B cell (primary cell): ENCODE measurements at regions not wholly inside any gene's neighbourhood (a gene's known extent, or its start where the extent isn't known, plus 50 kb on each side); places are given as distances from the start of the nearest gene placed in this dataset.

Experiments
- ATAC-seq: fragments of 200-7000 bp; cut with Tn5 transposase; one replicate; pipeline ENCODE4 v1.10.0; 2021; ENCODE audit warnings: low read depth, mild to moderate bottlenecking, moderate number of reproducible peaks, moderate library complexity
- CTCF ChIA-PET: fragments of 350-600 bp; sonication (Branson Sonifier 250); formaldehyde crosslinking; loops from one replicate; lab custom pipeline; 2021; ENCODE audit warnings: antibody characterized with exemption, inconsistent platforms; lab: Charles Lee
- POLR2A ChIA-PET: fragments of 350-600 bp; sonication (Branson Sonifier 250); formaldehyde crosslinking; loops from one replicate; lab custom pipeline; 2021; ENCODE audit warnings: antibody characterized with exemption; lab: Charles Lee
- DNase-seq: peaks from one replicate; pipeline ENCODE4 v3.0.0; 2013
- H2AFZ ChIP-seq: 2 replicates; pipeline ENCODE4 v1.6.1; 2012; ENCODE audit warnings: mild to moderate bottlenecking, low read depth, low read length; ENCODE audit not compliant: insufficient read depth, poor library complexity, severe bottlenecking
- H3K27ac ChIP-seq, 2 donors: 1 replicate in 1 of 2; 2 replicates in 1 of 2; pipeline ENCODE4 v1.5.1; 2012 to 2013; ENCODE audit warnings: low read length in 2 of 2, mild to moderate bottlenecking in 2 of 2, moderate library complexity in 1 of 2
- H3K27me3 ChIP-seq, 4 experiments: fragments of 200-600 bp in 1 of 4; sonication (generic) in 1 of 4; replicated peaks in 1 of 4; 1 replicate in 2 of 4; 2 replicates in 2 of 4; pipeline versions ENCODE4 v1.6.1 to v1.7.0; 2013 to 2016; ENCODE audit warnings: low read length in 3 of 4, mild to moderate bottlenecking in 2 of 4, mixed read lengths in 1 of 4, moderate library complexity in 1 of 4; ENCODE audit not compliant: insufficient read depth in 4 of 4, control insufficient read depth in 3 of 4; ENCODE audit errors: control extremely low read depth in 1 of 4
- H3K36me3 ChIP-seq, 2 experiments: replicated peaks in 1 of 2; 1 replicate in 1 of 2; 2 replicates in 1 of 2; pipeline versions ENCODE4 v1.6.1 to v1.7.1; 2013; ENCODE audit warnings: low read length in 1 of 2; ENCODE audit not compliant: insufficient read depth in 2 of 2, control insufficient read depth in 1 of 2; ENCODE audit errors: control extremely low read depth in 1 of 2, extremely low read depth in 1 of 2
- H3K4me1 ChIP-seq, 2 donors: fragments of 200-600 bp in 1 of 2; sonication (generic) in 1 of 2; 1 replicate in 1 of 2; 2 replicates in 1 of 2; pipeline versions ENCODE4 v1.5.1 to v1.6.1; 2013 to 2017; ENCODE audit warnings: low read length in 2 of 2; ENCODE audit not compliant: control insufficient read depth in 2 of 2, insufficient read depth in 2 of 2
- H3K4me2 ChIP-seq: replicated peaks from 2 replicates; pipeline ENCODE3; 2012; ENCODE audit warnings: mild to moderate bottlenecking, low read depth, low read length; ENCODE audit not compliant: poor library complexity, severe bottlenecking
- H3K4me3 ChIP-seq, 5 experiments: fragments of 200-600 bp in 1 of 5; sonication (generic) in 1 of 5; 1 replicate in 3 of 5; 2 replicates in 2 of 5; pipeline versions ENCODE4 v1.5.1 to v1.7.0; 2011 to 2016; ENCODE audit warnings: low read length in 4 of 5, mild to moderate bottlenecking in 4 of 5, low read depth in 2 of 5, control low read depth in 1 of 5, moderate library complexity in 1 of 5; ENCODE audit not compliant: insufficient read depth in 1 of 5; ENCODE audit errors: control extremely low read depth in 1 of 5, extremely low read depth in 1 of 5
- H3K79me2 ChIP-seq: fragments of 200-600 bp; sonication (generic); one replicate; pipeline ENCODE4 v1.6.0; 2016; ENCODE audit warnings: low read length; ENCODE audit not compliant: control insufficient read depth, insufficient read depth
- H3K9ac ChIP-seq: fragments of 200-600 bp; sonication (generic); 2 replicates; pipeline ENCODE4 v1.6.1; 2017; ENCODE audit warnings: mild to moderate bottlenecking, low read length, moderate library complexity
- H3K9me3 ChIP-seq, 3 donors: one replicate each; pipeline versions ENCODE4 v1.6.1 to v1.7.1; 2013; ENCODE audit warnings: low read length in 2 of 3; ENCODE audit not compliant: control insufficient read depth in 2 of 3, insufficient read depth in 1 of 3; ENCODE audit errors: control extremely low read depth in 1 of 3
- H4K20me1 ChIP-seq: 2 replicates; pipeline ENCODE4 v1.6.0; 2012; ENCODE audit warnings: mild to moderate bottlenecking, low read length; ENCODE audit not compliant: insufficient read depth, control insufficient read depth, poor library complexity, severe bottlenecking
- H3K27ac Mint-ChIP-seq: one replicate; pipeline ENCODE4 v1.8.0; 2021; ENCODE audit warnings: mixed read lengths
- H3K27me3 Mint-ChIP-seq: one replicate; pipeline ENCODE4 v1.8.0; 2021; ENCODE audit warnings: mixed read lengths
- H3K4me1 Mint-ChIP-seq: one replicate; pipeline ENCODE4 v1.8.0; 2021; ENCODE audit warnings: mixed read lengths
- H3K4me3 Mint-ChIP-seq: one replicate; pipeline ENCODE4 v1.8.0; 2021; ENCODE audit warnings: mixed read lengths
- H3K9me3 Mint-ChIP-seq: one replicate; pipeline ENCODE4 v1.8.0; 2022; ENCODE audit warnings: mixed read lengths; ENCODE audit not compliant: insufficient read depth
- CTCF ChIP-seq: fragments of 200-600 bp; IDR thresholded peaks from one replicate; pipeline ENCODE4 v1.8.0; 2022; ENCODE audit warnings: antibody characterized with exemption, mild to moderate bottlenecking
- EZH2 ChIP-seq: IDR thresholded peaks from 2 replicates; pipeline ENCODE4 v1.6.1; 2012; ENCODE audit warnings: borderline replicate concordance, low read depth, mild to moderate bottlenecking, moderate library complexity, low read length; ENCODE audit not compliant: insufficient read depth, poor library complexity, severe bottlenecking
- WGBS: methylation state at CpG from one replicate; pipeline ENCODE4 v1.1.5; 2013; ENCODE audit warnings: missing lambda C conversion rate; ENCODE audit not compliant: insufficient coverage; 5-methylcytosine and 5-hydroxymethylcytosine counted together
- intact Hi-C: fragments of 100-400 bp; cut with micrococcal nuclease; formaldehyde crosslinking; loops from one replicate; pipeline ENCODE4 v1.10.0; 2022

DNA sequence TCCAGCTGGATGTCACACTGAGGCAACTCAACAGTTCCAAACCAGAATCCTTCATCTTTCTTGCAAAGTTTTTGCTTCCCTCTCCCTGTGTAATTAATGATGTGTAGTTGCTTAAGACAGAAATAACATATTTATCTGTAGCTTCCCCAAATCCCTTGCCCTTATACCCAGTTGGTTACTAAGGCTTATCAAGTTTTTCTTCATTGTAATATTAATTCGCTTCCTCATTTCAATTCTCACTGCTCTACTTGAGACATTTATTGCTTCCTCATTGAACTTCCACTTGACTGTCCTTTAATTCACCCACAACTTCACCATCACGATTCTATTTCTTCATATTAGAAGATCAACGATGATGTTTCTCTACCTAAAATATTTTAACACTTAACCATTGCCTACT is 386.6 kb upstream of the CPEB2 start:
- Histone ChIP-seq H3K27me3 (no peaks in the 10 kb centered on the region), H3K27ac (no peak overlapping the region), H3K79me2 (no peaks in the 10 kb centered on the region), H3K36me3 (no peaks in the 10 kb centered on the region), H3K4me3 (no peak overlapping the region), H3K9me3 (no peaks in the 10 kb centered on the region), H3K4me1 (no peaks in the 10 kb centered on the region), H3K9ac (no peak overlapping the region), H3K4me2 (no peak overlapping the region), H4K20me1 (no peaks in the 10 kb centered on the region), H2AFZ (no peak overlapping the region)
- no peaks in the 10 kb centered on the region for H3K27me3 Mint-ChIP-seq
- no peak for ATAC-seq
- H3K9me3 Mint-ChIP-seq, result no peaks in the 10 kb centered on the region
- no peaks in the 10 kb centered on the region for H3K4me1 Mint-ChIP-seq
- DNase-seq, result no peak
- TF ChIP-seq CTCF, result no peak
- TF ChIP-seq EZH2, result no peak
- no peak overlapping the region for H3K27ac Mint-ChIP-seq
- intact Hi-C loops, result no loop called here
- WGBS, result 60% methylated on average over 3 of the region's 3 CpGs
- POLR2A ChIA-PET, result no interaction called here
- H3K4me3 Mint-ChIP-seq, result no peak overlapping the region
- CTCF ChIA-PET, result no interaction called here

GRCh38 chr4:14620567-14621141 is 381.6 kb upstream of the CPEB2 start:
- no peak overlapping the region for H3K4me3 ChIP-seq
- WGBS, result 100% methylated on average over 1 of the region's 1 CpG
- no peaks in the 10 kb centered on the region for H3K4me1 ChIP-seq
- peaks cover 4% of the 10 kb centered on the region for H3K9me3 Mint-ChIP-seq
- DNase-seq (no peak), ATAC-seq (no peak)
- H3K36me3 ChIP-seq, result no peaks in the 10 kb centered on the region
- no peaks in the 10 kb centered on the region for H3K4me1 Mint-ChIP-seq
- no peaks in the 10 kb centered on the region for H4K20me1 ChIP-seq
- no peak overlapping the region for H2AFZ ChIP-seq
- no peak overlapping the region for H3K4me3 Mint-ChIP-seq
- POLR2A ChIA-PET, result no interaction called here
- no peak overlapping the region for H3K27ac Mint-ChIP-seq
- no peak overlapping the region for H3K4me2 ChIP-seq
- H3K27me3 ChIP-seq, result no peaks in the 10 kb centered on the region
- no peak overlapping the region for H3K27ac ChIP-seq
- no peak overlapping the region for H3K9ac ChIP-seq
- no peaks in the 10 kb centered on the region for H3K27me3 Mint-ChIP-seq
- H3K9me3 ChIP-seq, result no peaks in the 10 kb centered on the region
- CTCF ChIA-PET, result no interaction called here
- intact Hi-C loops, result no loop called here
- TF ChIP-seq CTCF, result no peak
- TF ChIP-seq EZH2, result no peak
- H3K79me2 ChIP-seq, result no peaks in the 10 kb centered on the region
